Dermis blood vessel endothelial cell (primary cell): ENCODE measurements at regions not wholly inside any gene's neighbourhood (a gene's known extent, or its start where the extent isn't known, plus 50 kb on each side); places are given as distances from the start of the nearest gene placed in this dataset.
A peak's percentile ranks its signal among the peaks of the same experiment; 100 is the strongest.

Source experiments
- DNase-seq: peaks from one replicate; pipeline ENCODE4 v3.0.0; 2010

GRCh38 chr15:95292785-95293450 lies 1037.6 kb upstream of the NR2F2 start:
- DNase-seq = no peak

GRCh38 chr15:95293456-95294031 lies 1037.0 kb upstream of the NR2F2 start:
- no peak for DNase-seq

GRCh38 chr15:95295363-95295762 lies 1035.1 kb upstream of the NR2F2 start:
- DNase-seq = no peak

- DNase-seq = peak; percentile 83
Observed at GRCh38 chr15:95295896-95296625, 1034.4 kb upstream of the NR2F2 start.

GRCh38 chr15:95296643-95297042 lies 1033.9 kb upstream of the NR2F2 start:
- peak; percentile 74 for DNase-seq

- DNase-seq = no peak
Observed at GRCh38 chr15:95298729-95299128, 1031.8 kb upstream of the NR2F2 start.

GRCh38 chr15:95300958-95301357 lies 1029.5 kb upstream of the NR2F2 start:
- DNase-seq = peak; percentile 93

GRCh38 chr15:95302206-95302605 lies 1028.3 kb upstream of the NR2F2 start:
- DNase-seq = peak; percentile 97

- peak; percentile 94 for DNase-seq
Observed at GRCh38 chr15:95302809-95303208, 1027.7 kb upstream of the NR2F2 start.

GRCh38 chr15:95303713-95304112 lies 1026.8 kb upstream of the NR2F2 start:
- no peak for DNase-seq

- DNase-seq = peak; percentile 95
Observed at GRCh38 chr15:95304151-95304946, 1026.2 kb upstream of the NR2F2 start.

GRCh38 chr15:95304947-95305400 lies 1025.5 kb upstream of the NR2F2 start:
- DNase-seq = no peak

- DNase-seq = no peak
Observed at GRCh38 chr15:95307115-95307514, 1023.4 kb upstream of the NR2F2 start.

GRCh38 chr15:95319242-95319641 lies 1011.3 kb upstream of the NR2F2 start:
- DNase-seq = no peak

- DNase-seq = no peak
Observed at GRCh38 chr15:95323796-95324195, 1006.7 kb upstream of the NR2F2 start.

- DNase-seq = peak; percentile 6
Observed at GRCh38 chr15:95324656-95325055, 1005.8 kb upstream of the NR2F2 start.

- DNase-seq = peak; percentile 78
Observed at GRCh38 chr15:95325763-95326404, 1004.6 kb upstream of the NR2F2 start.

GRCh38 chr15:95326431-95327182 lies 1003.9 kb upstream of the NR2F2 start:
- DNase-seq = peak; percentile 65

GRCh38 chr15:95327183-95327525 lies 1003.3 kb upstream of the NR2F2 start:
- peak; percentile 51 for DNase-seq

- DNase-seq = peak; percentile 64
Observed at GRCh38 chr15:95327661-95328060, 1002.8 kb upstream of the NR2F2 start.

- peak; percentile 26 for DNase-seq
Observed at GRCh38 chr15:95328559-95328958, 1001.9 kb upstream of the NR2F2 start.

- DNase-seq = peak; percentile 54
Observed at GRCh38 chr15:95329362-95329761, 1001.1 kb upstream of the NR2F2 start.
